GM18909 (cell line): ENCODE measurements at regions not wholly inside any gene's neighbourhood (a gene's known extent, or its start where the extent isn't known, plus 50 kb on each side); places are given as distances from the start of the nearest gene placed in this dataset.

ENCODE experiments used
- ATAC-seq: cut with Tn5 transposase; IDR thresholded peaks from one replicate; pipeline ENCODE4 v1.9.1; 2021; ENCODE audit warnings: mild to moderate bottlenecking; ENCODE audit not compliant: unreplicated experiment, poor library complexity

DNA sequence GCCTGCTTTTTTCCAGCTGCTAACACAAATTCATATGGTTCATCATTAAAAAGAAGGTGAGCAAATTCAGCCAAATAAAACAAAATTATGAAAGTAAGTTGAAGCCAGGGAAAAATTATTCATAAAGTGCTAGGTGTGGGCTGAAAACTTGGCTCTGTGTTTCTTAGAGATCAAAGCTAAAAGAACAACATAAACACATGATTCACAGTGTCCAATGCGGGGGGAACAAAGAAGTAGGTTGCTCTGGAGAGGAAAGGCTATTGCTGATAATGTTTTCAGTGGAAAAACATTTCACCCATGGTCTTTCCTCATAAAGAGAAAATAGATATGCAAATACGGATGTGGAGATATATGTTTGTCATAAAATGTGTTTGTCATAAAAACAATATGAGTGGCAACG, 1691.5 kb upstream of the SLC10A2 start:
- no peak for ATAC-seq

DNA sequence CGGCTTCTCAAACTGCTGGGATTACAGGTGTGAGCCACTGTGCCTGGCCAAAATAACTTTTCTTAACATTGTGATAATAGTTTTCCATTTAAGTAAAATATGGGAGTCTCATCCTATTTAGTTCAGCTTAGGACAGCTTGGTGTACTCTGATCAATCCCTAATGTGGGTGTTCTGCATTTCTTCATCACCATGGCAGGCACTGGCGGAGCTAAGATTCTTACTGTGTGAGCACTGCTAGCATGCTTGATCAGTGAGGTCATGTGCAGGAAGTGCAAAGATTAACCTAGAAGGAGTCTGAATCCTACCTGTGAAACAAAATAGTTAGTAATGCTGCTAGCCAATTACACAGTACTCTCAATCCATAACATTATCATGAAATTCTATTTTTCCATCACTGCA, 1684.2 kb upstream of the SLC10A2 start:
- no peak for ATAC-seq

DNA sequence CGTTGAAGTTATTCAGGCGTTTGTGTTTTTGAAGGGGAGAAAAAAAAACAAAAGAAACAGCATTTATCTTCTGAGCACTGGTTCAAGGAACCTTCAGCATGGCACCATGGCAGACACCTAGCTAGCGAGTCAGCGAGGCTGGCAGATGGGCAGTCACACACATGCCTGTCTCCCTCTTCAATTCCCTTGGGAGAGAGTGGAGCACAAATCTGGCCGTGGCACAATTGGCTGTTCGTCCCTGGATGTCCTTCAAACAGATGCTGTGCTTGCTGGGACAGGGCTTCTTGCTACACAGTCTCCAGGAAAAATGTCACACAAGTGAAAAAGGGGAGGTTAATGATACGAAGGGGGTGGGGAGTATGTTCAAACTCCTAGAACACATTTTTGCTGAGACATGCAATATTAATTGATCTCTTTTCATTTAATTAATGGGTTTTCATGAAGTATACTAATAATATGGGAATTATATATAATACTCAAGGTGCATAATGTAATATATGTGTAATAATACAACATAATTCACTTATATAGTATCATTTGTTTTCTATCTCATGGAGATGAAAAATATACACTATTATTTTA, 1674.5 kb upstream of the SLC10A2 start:
- ATAC-seq: no peak

DNA sequence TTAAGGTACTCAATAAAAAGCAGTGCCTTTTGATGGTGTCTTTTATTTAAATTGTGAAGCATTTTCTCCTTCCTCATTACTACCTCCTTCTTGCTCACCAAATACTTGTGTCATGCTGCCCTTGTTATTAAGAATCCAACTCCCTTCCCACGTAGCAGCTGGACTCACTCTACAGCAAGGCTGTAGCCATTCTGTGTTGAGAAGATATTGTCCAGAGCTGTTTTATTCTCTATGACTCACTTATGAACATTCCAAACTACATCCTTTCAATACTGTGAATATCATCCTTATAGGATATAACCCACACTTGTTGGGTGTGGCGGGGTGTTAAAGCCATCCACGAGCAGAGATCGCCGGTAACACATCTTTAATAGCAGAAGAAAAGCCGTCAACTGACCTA, 1671.5 kb upstream of the SLC10A2 start:
- no peak for ATAC-seq

DNA sequence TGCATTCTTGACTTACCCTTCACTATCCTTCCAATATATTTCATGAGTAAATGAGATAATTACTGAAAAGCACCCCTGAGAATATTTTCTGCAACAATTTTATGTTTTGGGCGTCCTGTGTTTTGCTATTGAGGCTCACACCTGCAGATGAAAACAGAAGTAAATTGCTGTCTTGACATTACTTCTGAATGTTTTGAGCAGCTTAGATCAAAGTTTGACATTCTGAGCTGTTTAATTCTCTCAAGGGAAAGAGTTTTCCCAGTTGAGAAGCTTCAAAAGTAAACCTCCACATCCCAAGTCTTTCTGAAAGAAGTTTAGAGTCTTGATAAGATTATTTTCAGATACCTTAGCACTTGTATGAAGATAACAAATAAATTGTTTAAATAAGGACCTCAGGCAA, 1667.2 kb upstream of the SLC10A2 start:
- ATAC-seq: no peak

DNA sequence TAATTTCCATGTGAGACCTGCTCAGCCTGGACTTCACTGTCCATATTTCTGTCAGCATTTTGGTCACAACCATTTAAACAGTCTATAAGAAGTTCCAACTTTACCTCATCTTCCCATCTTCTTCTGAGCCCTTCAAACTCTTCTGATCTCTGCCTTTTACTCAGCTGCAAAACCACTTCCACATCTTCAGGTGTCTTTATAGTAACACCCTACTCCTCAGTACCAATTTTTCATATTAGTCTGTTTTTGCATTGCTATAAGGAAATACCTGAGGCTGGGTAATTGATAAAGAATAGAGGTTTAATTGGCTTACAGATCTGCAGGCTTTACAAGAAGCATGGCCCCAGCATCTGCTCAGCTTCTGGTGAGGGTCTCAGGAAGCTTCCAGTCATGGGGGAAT, 1648.9 kb upstream of the SLC10A2 start:
- ATAC-seq: no peak

DNA sequence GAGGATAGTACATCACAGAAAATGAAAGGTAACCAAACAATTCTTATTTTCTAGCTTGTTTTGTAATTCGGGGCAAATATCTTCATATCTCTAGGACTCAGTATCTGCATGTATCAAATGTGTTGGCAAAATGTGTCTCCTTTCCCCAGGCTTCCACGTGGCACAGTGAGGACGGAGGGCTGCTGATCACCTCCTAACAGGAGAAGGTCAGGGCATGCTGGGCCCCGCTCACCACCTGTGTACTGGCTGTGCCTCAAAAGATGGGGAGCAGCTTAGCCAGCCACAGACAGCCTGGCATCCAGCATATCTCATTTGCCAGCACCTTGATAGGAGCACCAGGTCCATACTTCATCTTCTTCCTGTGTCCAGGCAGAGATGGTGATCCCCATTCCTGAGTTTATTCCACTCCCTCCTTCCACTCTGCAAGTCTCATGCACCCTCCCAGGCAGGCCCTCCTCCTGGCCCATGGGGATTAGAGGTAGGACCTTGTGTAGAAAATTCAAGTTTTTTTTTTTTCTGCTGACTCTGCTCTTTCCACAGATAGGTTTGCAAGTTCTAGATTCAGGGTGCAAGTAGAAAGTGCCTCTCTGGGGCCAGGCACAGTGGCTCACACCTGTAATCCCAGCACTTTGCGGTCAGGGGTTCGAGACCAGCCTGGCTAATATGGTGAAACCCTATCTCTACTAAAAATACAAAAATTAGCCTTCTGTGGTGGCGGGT, 1639.0 kb upstream of the SLC10A2 start:
- ATAC-seq: no peak

DNA sequence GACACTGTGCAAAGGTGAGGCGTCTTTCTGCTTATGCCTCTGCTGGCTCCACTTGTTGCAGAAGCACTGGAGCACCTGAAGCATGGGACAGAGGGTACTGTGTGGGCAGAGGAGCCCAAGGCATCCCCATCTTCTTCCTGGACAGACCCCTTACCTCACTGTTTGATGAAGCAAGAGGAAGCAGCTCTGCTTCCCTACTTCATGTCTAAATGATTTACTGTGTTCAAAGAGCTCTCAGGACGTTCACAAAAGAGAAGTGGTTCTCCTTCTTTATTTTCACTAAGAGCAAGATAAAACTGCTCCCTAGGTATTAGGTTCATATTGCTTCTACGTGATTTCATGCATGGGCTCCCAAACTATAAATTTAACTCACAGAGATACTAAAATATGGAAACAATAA, 1635.4 kb upstream of the SLC10A2 start:
- ATAC-seq: no peak

DNA sequence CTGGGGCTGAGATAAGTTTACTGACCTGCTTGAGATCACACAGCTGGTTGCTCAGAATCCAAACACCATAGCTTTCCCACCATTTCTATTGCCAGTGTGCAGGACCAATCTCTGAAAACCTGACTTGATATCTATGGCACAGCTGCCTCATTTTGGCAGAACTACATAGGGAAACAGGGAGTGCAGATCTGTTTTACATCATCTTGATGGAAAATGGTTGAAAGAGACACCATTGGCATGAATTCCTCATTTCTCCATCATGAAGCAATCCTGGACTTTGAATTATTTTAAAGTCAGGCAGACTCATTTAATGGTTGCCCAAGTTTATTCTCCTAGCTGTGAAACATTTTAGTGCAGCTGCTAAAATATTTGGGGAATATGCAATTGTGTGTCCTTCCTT, 1628.2 kb upstream of the SLC10A2 start:
- no peak for ATAC-seq

DNA sequence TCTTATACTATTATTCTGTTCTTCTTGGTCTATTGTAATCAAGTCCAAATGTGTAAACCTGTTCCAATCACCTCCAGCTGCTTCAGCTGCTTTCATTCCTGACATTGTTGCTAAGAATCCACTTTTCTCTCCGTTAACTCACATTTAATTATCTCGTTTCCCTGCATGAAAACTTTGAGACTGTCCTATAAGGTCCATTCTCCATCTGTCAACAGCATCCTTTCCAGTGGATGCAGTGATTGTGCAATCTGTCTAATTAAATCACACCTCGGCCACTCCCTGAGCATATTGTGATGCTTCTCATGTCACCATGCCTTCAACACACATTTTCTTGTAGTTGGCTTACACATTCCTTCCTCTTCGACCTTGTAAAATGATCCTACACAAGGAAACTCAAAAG, 1626.9 kb upstream of the SLC10A2 start:
- ATAC-seq: no peak

DNA sequence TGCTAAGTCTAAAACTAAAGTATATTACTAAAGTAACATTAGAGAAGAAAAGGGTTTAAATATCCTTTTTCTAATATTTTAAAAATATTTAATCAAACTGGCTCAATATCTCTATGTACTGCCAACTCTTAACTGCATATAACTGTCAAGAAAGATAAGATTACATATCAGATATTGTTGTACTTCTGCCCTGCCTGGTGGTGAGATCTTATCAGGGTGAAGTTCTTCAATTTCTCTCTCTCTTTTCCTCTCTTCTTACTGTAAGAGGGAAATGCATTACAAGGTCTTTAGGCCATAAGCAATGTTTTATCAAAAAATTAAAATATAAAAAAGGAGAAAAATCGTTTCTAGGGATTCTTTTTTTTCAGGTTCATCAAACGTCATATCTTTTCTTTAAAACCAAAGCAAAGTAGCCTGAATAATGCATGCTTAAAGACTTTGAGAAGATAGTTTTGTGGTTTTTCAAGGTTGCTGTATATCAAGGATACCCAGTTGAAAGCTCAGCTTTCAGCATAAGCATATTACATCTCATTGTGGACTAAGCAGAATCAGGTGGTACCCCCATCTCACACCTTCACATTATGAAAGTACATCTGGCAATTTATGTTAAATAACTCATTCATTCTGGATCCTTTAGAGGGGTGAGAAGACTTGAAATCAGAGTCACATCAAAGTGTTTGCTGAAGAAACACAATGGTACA, 1625.7 kb upstream of the SLC10A2 start:
- no peak for ATAC-seq

DNA sequence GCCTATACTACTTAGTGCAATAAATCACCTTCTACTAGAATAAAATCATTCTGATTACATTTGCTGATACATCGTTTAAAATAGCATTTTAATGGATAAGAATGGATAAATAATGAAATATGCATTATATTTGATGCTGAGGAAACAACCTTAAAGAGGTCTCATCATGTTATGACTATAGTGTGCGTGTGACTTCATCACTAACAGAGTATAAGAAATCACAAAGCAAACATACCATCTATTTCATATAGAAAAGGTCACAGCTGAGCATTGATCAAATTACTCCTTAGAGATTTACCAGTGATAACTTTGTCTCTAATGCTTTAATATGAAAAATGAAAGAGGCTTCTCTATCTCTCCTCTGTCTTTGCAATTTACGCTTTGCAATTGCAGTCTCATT, 1620.3 kb upstream of the SLC10A2 start:
- ATAC-seq: no peak

DNA sequence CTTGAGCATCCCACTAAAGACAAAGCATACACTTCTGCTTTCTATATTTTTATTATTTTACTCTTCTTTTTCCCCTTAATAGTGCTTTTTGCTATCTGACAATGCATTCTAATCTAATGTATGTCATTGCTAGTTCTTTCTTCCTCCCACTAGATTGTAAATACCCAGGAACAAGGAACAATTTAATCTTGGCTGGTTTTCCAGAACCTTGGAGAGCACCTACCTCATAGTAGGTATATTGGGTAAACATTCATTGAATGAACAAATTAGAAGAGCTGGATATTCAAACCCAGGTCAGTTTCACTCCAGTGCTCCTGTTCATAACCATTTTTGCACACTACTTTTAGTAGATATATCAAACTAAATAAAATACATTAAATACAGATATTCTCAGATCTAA, 1617.6 kb upstream of the SLC10A2 start:
- ATAC-seq: no peak

DNA sequence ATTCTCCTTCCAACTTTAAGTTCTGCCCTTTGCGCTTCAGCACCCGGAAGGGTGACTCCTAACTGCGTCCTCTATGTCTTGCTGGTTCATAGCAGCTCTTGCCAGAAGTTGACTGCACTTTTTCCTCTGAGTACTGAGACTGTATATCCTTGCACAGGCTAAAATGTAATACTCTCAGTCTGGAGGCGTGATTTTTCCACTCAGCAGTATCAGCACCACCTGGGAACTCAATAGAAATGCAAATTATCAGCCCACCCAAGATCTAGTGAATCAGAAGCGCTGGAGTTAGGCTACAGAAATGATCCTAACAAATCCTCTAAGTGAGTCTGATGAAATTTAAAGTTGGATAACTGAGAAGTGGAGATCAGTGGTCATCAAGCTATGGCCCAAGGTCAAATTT, 1611.9 kb upstream of the SLC10A2 start:
- ATAC-seq: no peak

DNA sequence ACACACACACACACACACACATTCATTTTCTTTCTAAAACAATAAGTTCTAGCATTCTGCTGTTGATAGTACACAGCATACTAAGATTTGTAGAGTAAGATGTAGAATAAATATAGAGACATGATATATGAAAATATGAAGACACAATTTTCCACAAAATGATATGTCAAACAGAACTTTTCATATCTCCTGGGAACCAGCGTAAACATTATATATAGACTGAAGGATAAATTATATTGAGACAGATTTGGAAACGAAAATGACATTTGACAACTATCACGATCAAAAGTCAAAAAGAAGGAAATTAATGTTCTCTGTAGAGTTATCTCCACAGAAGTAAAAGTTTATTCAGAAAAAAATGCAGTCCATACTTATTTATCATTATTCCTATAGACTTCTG, 1605.7 kb upstream of the SLC10A2 start:
- ATAC-seq: no peak

DNA sequence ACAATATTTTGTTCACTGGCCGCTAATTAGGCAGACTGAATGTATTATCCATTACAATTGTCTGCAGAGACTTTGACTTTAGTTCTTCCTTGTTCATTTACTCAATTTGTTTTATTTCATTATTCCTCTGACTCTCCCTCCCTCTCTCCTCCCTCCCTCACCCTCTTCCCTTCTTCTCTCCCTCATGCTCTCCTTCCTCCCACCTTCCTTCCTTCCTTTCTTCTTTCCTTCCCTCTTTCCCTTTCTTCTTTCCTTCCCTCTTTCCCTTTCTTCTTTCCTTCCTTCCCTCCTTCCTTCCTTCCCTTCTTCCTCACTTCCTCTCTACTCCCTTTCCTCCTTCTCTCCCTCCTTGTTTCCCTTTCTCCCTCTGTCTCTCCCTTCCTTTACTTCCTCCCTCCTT, 1591.0 kb upstream of the SLC10A2 start:
- no peak for ATAC-seq

DNA sequence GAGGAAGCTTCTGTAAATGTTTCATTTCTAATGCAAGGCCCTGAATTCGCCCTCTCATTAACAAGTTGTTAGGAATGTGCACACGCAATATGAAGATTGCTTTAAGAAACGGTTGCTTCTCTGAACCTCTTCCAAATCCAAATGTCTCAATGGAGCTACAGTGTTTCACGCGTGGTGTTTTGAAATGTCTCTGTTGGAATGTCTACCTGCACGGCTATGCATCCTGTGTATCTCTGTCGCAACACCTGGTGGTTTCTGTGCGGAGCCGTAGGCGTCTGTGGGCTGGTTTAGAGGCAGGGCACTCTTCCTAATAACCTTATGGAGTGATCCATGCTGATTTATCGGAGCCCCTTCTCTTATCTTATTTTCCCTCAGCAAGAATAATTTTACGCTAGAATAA, 1584.2 kb upstream of the SLC10A2 start:
- no peak for ATAC-seq

DNA sequence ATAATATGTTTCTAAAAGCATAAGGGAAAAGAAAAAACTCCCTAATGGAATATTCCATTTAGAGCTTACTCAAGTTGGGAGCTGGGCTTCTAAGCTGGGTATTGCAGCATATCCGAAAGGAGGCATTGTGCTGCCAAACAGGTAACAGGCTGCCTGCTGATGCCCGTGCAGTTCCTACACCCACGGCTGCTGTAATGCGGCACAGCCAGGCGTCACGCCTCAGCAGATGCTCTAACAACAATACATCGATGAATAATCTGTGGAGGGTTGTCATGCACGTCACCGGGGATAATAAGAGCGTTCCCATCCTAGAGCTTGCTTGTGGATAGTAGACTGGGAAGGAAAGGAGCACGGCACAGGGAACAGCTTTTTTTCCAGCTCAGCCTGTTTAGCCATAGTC, 1582.1 kb upstream of the SLC10A2 start:
- ATAC-seq: no peak

DNA sequence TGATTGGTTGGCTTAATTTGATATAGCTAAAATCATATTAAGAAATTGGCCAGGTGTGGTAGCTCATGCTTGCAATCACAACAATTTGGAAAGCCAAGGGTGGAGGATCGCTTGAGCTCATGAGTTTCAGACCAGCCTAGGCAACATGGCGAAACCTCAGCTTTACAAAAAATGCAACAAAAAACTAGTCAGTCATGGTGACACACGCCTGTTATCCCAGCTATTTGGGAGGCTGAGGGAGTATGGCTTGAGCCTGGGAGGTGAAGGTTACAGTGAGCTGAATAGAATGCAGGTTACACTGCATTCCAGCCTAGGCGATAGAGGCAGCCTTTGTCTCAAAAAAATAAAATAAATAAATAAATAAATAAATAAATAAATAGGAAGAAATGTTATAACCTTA, 1579.6 kb upstream of the SLC10A2 start:
- no peak for ATAC-seq

DNA sequence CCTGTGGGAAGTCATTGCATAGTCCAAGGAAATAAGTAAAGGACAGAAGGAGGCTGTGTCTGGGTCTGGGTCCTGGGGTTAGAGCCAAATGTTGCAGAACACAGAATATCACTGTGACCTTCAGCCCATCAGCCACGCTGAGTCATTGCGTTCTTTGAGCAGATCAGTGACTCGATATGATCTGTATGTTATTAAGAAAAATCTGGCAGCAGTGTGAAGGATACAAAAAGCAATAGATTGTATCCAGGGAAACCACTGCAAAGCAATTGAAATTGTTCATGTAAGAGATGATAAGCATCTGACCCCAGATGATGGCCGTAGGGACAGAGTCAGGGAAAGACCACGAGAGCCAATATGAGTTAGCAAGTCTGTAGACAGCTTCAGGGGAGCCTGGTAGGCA, 1575.1 kb upstream of the SLC10A2 start:
- no peak for ATAC-seq

DNA sequence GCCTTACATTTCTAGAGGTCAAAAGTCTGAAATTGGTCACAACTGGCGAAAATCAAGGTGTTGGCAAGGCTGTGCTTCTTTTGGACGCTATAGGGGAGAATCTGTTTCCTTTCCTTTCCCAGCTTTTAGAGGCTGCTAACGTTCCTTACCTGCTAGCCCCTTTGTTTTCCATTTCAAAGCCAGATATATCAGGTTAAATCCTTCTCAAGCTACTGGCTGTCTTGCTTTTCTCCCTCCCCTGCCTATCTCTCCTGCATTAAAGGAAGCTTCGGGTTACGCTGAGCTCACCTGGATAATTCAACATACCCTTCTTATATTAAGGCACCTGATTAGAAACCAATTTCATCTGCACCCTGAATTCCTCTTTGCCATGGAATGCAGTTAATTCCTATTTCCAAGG, 1569.7 kb upstream of the SLC10A2 start:
- ATAC-seq: no peak

DNA sequence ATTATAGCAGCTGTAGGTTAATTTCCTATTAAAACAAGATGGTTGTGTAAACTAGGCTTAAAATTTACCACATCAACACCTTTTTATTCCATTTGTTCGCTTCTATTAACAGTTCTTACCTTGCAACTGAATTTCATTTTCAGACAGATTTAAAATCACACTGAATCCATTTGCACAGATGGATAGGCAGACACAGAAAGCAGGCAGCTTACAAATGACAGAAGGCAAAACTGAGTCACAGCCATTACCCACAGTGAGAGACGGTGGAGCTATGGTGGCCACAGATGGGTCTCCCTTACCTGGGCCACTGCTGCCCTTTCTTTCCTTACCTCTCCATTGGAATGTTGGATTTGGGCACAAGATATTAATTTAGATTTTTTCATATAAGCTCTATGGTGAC, 1567.8 kb upstream of the SLC10A2 start:
- no peak for ATAC-seq
